Sciatic nerve (tissue), 2 donors: ENCODE measurements at regions not wholly inside any gene's neighbourhood (a gene's known extent, or its start where the extent isn't known, plus 50 kb on each side); places are given as distances from the start of the nearest gene placed in this dataset.

Experiments used
- ATAC-seq: fragments of 200-7000 bp; cut with Tn5 transposase; one replicate; pipeline ENCODE4 v1.9.1; 2020; ENCODE audit warnings: mild to moderate bottlenecking, moderate library complexity
- DNase-seq: peaks from one replicate; pipeline ENCODE4 v3.0.0-alpha.2; 2020; ENCODE audit warnings: low spot score
- intact Hi-C: fragments of 100-400 bp; cut with DNase I; formaldehyde crosslinking; loops from one replicate; pipeline ENCODE4 v1.14.2; 2022
- donor health status: DM: no; HTN: no; CAD: no.
- donor health status: DM: no; HTN: no; CAD: no.

- no peak for ATAC-seq
- intact Hi-C loops, result no loop called here
These were observed 1118.1 kb downstream of the TRHDE start for GRCh38 chr12:73390261-73390660.

GRCh38 chr12:73413051-73413450 is 1124.6 kb upstream of the ATXN7L3B start:
- intact Hi-C loops, result no loop called here
- DNase-seq (no peak), ATAC-seq (no peak)

More at GRCh38 chr12:73390261-73390660, 1118.1 kb downstream of the TRHDE start:
- DNase-seq, result no peak

- DNase-seq (no peak), ATAC-seq (no peak)
- intact Hi-C loops, result no loop called here
These were observed 1123.7 kb upstream of the ATXN7L3B start for GRCh38 chr12:73413974-73414373.

GRCh38 chr12:73414926-73415325 is 1122.7 kb upstream of the ATXN7L3B start:
- no peak for DNase-seq
- intact Hi-C loops, result no loop called here
- ATAC-seq, result no peak

- intact Hi-C loops, result no loop called here
- DNase-seq (no peak), ATAC-seq (no peak)
These were observed 1119.1 kb upstream of the ATXN7L3B start for GRCh38 chr12:73418541-73418940.

- intact Hi-C loops, result no loop called here
- no peak for ATAC-seq
- no peak for DNase-seq
These were observed 1115.8 kb upstream of the ATXN7L3B start for GRCh38 chr12:73421832-73422231.

GRCh38 chr12:73424484-73424883 is 1113.2 kb upstream of the ATXN7L3B start:
- intact Hi-C loops, result no loop called here
- ATAC-seq, result no peak
- no peak for DNase-seq

- intact Hi-C loops, result no loop called here
- DNase-seq (no peak), ATAC-seq (no peak)
These were observed 1091.8 kb upstream of the ATXN7L3B start for GRCh38 chr12:73445658-73446324.

- ATAC-seq, result no peak
- no peak for DNase-seq
- intact Hi-C loops, result no loop called here
These were observed 1084.8 kb upstream of the ATXN7L3B start for GRCh38 chr12:73452672-73453469.

- DNase-seq, result no peak
- intact Hi-C loops, result no loop called here
- no peak for ATAC-seq
These were observed 1077.4 kb upstream of the ATXN7L3B start for GRCh38 chr12:73460212-73460611.

GRCh38 chr12:73465106-73465505 is 1072.5 kb upstream of the ATXN7L3B start:
- DNase-seq, result no peak
- intact Hi-C loops, result no loop called here
- no peak for ATAC-seq

GRCh38 chr12:73486256-73486655 is 1051.4 kb upstream of the ATXN7L3B start:
- no peak for DNase-seq
- intact Hi-C loops, result no loop called here
- no peak for ATAC-seq

GRCh38 chr12:73506611-73507010 is 1031.0 kb upstream of the ATXN7L3B start:
- ATAC-seq (no peak), DNase-seq (no peak)
- intact Hi-C loops, result no loop called here

- ATAC-seq (no peak), DNase-seq (no peak)
- intact Hi-C loops, result no loop called here
These were observed 1023.0 kb upstream of the ATXN7L3B start for GRCh38 chr12:73514672-73515071.

GRCh38 chr12:73517859-73518258 is 1019.8 kb upstream of the ATXN7L3B start:
- intact Hi-C loops, result no loop called here
- no peak for ATAC-seq

GRCh38 chr12:73529231-73529630 is 1008.4 kb upstream of the ATXN7L3B start:
- no peak for ATAC-seq
- intact Hi-C loops, result no loop called here
- no peak for DNase-seq

More at GRCh38 chr12:73517859-73518258, 1019.8 kb upstream of the ATXN7L3B start:
- DNase-seq, result no peak

GRCh38 chr12:73529954-73530353 is 1007.7 kb upstream of the ATXN7L3B start:
- intact Hi-C loops, result no loop called here
- no peak for ATAC-seq
- DNase-seq, result no peak

- ATAC-seq, result no peak
- intact Hi-C loops, result no loop called here
- DNase-seq, result no peak
These were observed 1005.9 kb upstream of the ATXN7L3B start for GRCh38 chr12:73531752-73532151.

GRCh38 chr12:73547421-73547820 is 990.2 kb upstream of the ATXN7L3B start:
- no peak for DNase-seq
- intact Hi-C loops, result no loop called here
- ATAC-seq, result no peak

- DNase-seq (no peak), ATAC-seq (no peak)
- intact Hi-C loops, result no loop called here
These were observed 952.5 kb upstream of the ATXN7L3B start for GRCh38 chr12:73585136-73585535.

GRCh38 chr12:73589220-73589619 is 948.4 kb upstream of the ATXN7L3B start:
- DNase-seq (no peak), ATAC-seq (no peak)
- intact Hi-C loops, result no loop called here
